Liver (tissue), 8 donors: ENCODE measurements at regions not wholly inside any gene's neighbourhood (a gene's known extent, or its start where the extent isn't known, plus 50 kb on each side); places are given as distances from the start of the nearest gene placed in this dataset.
A peak's percentile ranks its signal among the peaks of the same experiment; 100 is the strongest.

Experiments
- DNase-seq: peaks from one replicate; pipeline ENCODE4 v3.0.0-alpha.2; 2017; ENCODE audit warnings: low spot score
- H3K27ac ChIP-seq, 2 donors: one replicate each; pipeline ENCODE4 v1.7.0; 2013; ENCODE audit warnings: inconsistent platforms in 2 of 2, low read length in 2 of 2, control low read depth in 1 of 2, low read depth in 1 of 2, mild to moderate bottlenecking in 1 of 2
- H3K27me3 ChIP-seq, 4 donors: one replicate each; pipeline versions ENCODE4 v1.6.1 to v1.7.0; 2013; ENCODE audit warnings: low read length in 3 of 4, inconsistent platforms in 1 of 4, mild to moderate bottlenecking in 1 of 4, moderate library complexity in 1 of 4; ENCODE audit not compliant: control insufficient read depth in 4 of 4, insufficient read depth in 4 of 4
- H3K36me3 ChIP-seq, 4 donors: one replicate each; pipeline versions ENCODE4 v1.6.1 to v1.7.0; 2013; ENCODE audit warnings: low read length in 3 of 4, mild to moderate bottlenecking in 3 of 4, low read depth in 1 of 4, moderate library complexity in 1 of 4; ENCODE audit not compliant: control insufficient read depth in 4 of 4, insufficient read depth in 3 of 4
- H3K4me1 ChIP-seq, 4 donors: one replicate each; pipeline versions ENCODE4 v1.6.1 to v1.7.0; 2013; ENCODE audit warnings: low read length in 3 of 4, mild to moderate bottlenecking in 3 of 4, moderate library complexity in 1 of 4; ENCODE audit not compliant: control insufficient read depth in 4 of 4, insufficient read depth in 4 of 4
- H3K4me3 ChIP-seq, 3 donors: one replicate each; pipeline versions ENCODE4 v1.6.1 to v1.7.0; 2013; ENCODE audit warnings: low read length in 3 of 3, control low read depth in 1 of 3, low read depth in 1 of 3, mild to moderate bottlenecking in 1 of 3
- H3K9ac ChIP-seq, 2 donors: one replicate each; pipeline ENCODE4 v1.7.0; 2013; ENCODE audit warnings: low read length in 2 of 2, mild to moderate bottlenecking in 2 of 2, moderate library complexity in 2 of 2, control low read depth in 1 of 2, low read depth in 1 of 2
- H3K9me3 ChIP-seq, 4 donors: one replicate each; pipeline versions ENCODE4 v1.6.1 to v1.7.0; 2013; ENCODE audit warnings: low read length in 3 of 4; ENCODE audit not compliant: control insufficient read depth in 4 of 4
- CTCF ChIP-seq: fragments of 150-350 bp; IDR thresholded peaks from 2 replicates; pipeline ENCODE4 v1.5.1; 2017; ENCODE audit warnings: improper control_type of control experiment, low read depth, low read length; ENCODE audit not compliant: missing input control
- EGR1 ChIP-seq, 2 donors: IDR thresholded peaks; 2 replicates each; pipeline ENCODE4 v1.6.1; 2016 to 2018; ENCODE audit warnings: antibody characterized with exemption in 2 of 2, low read depth in 2 of 2
- FOXA1 ChIP-seq: IDR thresholded peaks from 2 replicates; pipeline ENCODE4 v1.6.1; 2016; ENCODE audit warnings: antibody characterized with exemption
- FOXA2 ChIP-seq: IDR thresholded peaks from 2 replicates; pipeline ENCODE4 v1.6.1; 2016; ENCODE audit warnings: antibody characterized with exemption
- HNF4A ChIP-seq, 2 donors: conservative IDR thresholded peaks; 2 replicates each; pipeline ENCODE4 v1.6.1; 2016; ENCODE audit warnings: antibody characterized with exemption in 2 of 2, mild to moderate bottlenecking in 2 of 2
- HNF4G ChIP-seq: IDR thresholded peaks from 2 replicates; pipeline ENCODE4 v1.6.1; 2016; ENCODE audit warnings: antibody characterized with exemption
- REST ChIP-seq: IDR thresholded peaks from 2 replicates; pipeline ENCODE4 v1.6.1; 2016; ENCODE audit warnings: antibody characterized with exemption, mild to moderate bottlenecking
- RXRA ChIP-seq, 2 donors: IDR thresholded peaks; 2 replicates each; pipeline ENCODE4 v1.6.1; 2017 to 2018; ENCODE audit warnings: antibody characterized with exemption in 2 of 2, mild to moderate bottlenecking in 1 of 2
- SP1 ChIP-seq: IDR thresholded peaks from 2 replicates; pipeline ENCODE4 v1.6.1; 2018; ENCODE audit warnings: antibody characterized with exemption, mild to moderate bottlenecking
- TAF1 ChIP-seq: conservative IDR thresholded peaks from 2 replicates; pipeline ENCODE4 v1.6.1; 2016; ENCODE audit warnings: antibody characterized with exemption, mild to moderate bottlenecking
- YY1 ChIP-seq: IDR thresholded peaks from 2 replicates; pipeline ENCODE4 v1.6.1; 2016; ENCODE audit warnings: antibody characterized with exemption, mild to moderate bottlenecking
- ZBTB33 ChIP-seq: IDR thresholded peaks from 2 replicates; pipeline ENCODE4 v1.6.1; 2016; ENCODE audit warnings: antibody characterized with exemption
- WGBS: extraction: QIAGEN DNeasy Blood & Tissue Kit; methylation state at CpG from one replicate; pipeline ENCODE4 v1.1.7; 2013; 5-methylcytosine and 5-hydroxymethylcytosine counted together
- donor health status: healthy.
- donor health status: healthy.
- donor health status: healthy.
- donor health status: healthy.
- donor health status: healthy.

GRCh38 chr2:108139521-108139920 is 100.2 kb upstream of the SULT1C3 start:
- TF ChIP-seq FOXA2 = no peak
- peak; percentile 99 for TF ChIP-seq REST
- Histone ChIP-seq H3K9me3 (no peaks in the 10 kb centered on the region), H3K4me3 (no peak overlapping the region), H3K4me1 (peaks cover 0 to 3% (median 1%) of the 10 kb centered on the region in 4 donors), H3K36me3 (no peaks in the 10 kb centered on the region), H3K27ac (no peak overlapping the region), H3K9ac (no peak overlapping the region), H3K27me3 (no peaks in the 10 kb centered on the region)
- DNase-seq = no peak
- WGBS = 36% methylated on average over 2 of the region's 2 CpGs

GRCh38 chr2:108145557-108146326 is 94.0 kb upstream of the SULT1C3 start:
- TF ChIP-seq TAF1 = no peak
- TF ChIP-seq CTCF = no peak
- TF ChIP-seq ZBTB33 = no peak
- no peak for TF ChIP-seq FOXA1
- no peak for TF ChIP-seq EGR1 (IDR thresholded peaks at IDR 0.05; ENCODE audit: low read depth in 2 of 2)
- no peak for TF ChIP-seq YY1
- TF ChIP-seq HNF4A (conservative IDR thresholded peaks at IDR 0.05) = no peak
- TF ChIP-seq FOXA2 = no peak
- TF ChIP-seq RXRA (IDR thresholded peaks at IDR 0.05) = no peak
- TF ChIP-seq SP1 = no peak
- TF ChIP-seq REST = no peak
- TF ChIP-seq HNF4G = no peak
- no peak for DNase-seq
- WGBS = 79% methylated on average over 2 of the region's 2 CpGs
- Histone ChIP-seq H3K4me3 (no peak overlapping the region), H3K4me1 (no peaks in the 10 kb centered on the region), H3K9ac (no peak overlapping the region), H3K27ac (no peak overlapping the region), H3K36me3 (no peaks in the 10 kb centered on the region), H3K27me3 (no peaks in the 10 kb centered on the region), H3K9me3 (no peaks in the 10 kb centered on the region)
